ENCODE measurements at regions not wholly inside any gene's neighbourhood (a gene's known extent, or its start where the extent isn't known, plus 50 kb on each side); places are given as distances from the start of the nearest gene placed in this dataset.

DNA sequence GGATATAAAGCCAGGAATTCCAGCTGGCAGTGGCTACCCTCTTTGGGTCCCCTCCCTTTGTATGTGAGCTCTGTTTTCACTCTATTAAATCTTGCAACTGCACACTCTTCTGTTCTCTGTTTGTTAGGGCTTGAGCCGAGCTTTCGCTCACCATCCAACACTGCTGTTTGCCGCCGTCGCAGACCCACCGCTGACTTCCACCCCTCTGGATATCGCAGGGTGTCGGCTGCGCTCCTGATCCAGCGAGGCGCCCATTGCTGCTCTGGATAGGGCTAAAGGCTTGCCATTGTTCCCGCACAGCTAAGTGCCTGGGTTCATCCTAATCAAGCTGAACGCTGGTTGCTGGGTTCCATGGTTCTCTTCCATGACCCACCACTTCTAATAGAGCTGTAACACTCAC, 1433.5 kb upstream of the ADGRB3 start:
- no peak for TF ChIP-seq EZH2 (IDR thresholded peaks at IDR 0.05; ENCODE audit: borderline replicate concordance, low read depth, low read length, poor library complexity, severe bottlenecking)
- TF ChIP-seq, protein P1, sequence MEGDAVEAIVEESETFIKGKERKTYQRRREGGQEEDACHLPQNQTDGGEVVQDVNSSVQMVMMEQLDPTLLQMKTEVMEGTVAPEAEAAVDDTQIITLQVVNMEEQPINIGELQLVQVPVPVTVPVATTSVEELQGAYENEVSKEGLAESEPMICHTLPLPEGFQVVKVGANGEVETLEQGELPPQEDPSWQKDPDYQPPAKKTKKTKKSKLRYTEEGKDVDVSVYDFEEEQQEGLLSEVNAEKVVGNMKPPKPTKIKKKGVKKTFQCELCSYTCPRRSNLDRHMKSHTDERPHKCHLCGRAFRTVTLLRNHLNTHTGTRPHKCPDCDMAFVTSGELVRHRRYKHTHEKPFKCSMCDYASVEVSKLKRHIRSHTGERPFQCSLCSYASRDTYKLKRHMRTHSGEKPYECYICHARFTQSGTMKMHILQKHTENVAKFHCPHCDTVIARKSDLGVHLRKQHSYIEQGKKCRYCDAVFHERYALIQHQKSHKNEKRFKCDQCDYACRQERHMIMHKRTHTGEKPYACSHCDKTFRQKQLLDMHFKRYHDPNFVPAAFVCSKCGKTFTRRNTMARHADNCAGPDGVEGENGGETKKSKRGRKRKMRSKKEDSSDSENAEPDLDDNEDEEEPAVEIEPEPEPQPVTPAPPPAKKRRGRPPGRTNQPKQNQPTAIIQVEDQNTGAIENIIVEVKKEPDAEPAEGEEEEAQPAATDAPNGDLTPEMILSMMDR (conservative IDR thresholded peaks at IDR 0.05; ENCODE audit: low read depth, low read length), result no peak

Measured in A673 (cell line).